Retinal pigment epithelial cell (primary cell): ENCODE measurements at regions not wholly inside any gene's neighbourhood (a gene's known extent, or its start where the extent isn't known, plus 50 kb on each side); places are given as distances from the start of the nearest gene placed in this dataset.

Source experiments
- DNase-seq: peaks from one replicate; pipeline ENCODE4 v3.0.0-alpha.2; 2010; ENCODE audit warnings: low read depth
- H3K4me3 ChIP-seq: 2 replicates; pipeline ENCODE4 v1.5.1; 2011; ENCODE audit warnings: mild to moderate bottlenecking, low read length, control low read depth, moderate library complexity
- TF ChIP-seq, protein P1 (sequence below): conservative IDR thresholded peaks from 2 replicates; pipeline ENCODE4 v1.5.1; 2011; ENCODE audit warnings: low read depth, low read length, control low read depth, inconsistent platforms

DNA sequence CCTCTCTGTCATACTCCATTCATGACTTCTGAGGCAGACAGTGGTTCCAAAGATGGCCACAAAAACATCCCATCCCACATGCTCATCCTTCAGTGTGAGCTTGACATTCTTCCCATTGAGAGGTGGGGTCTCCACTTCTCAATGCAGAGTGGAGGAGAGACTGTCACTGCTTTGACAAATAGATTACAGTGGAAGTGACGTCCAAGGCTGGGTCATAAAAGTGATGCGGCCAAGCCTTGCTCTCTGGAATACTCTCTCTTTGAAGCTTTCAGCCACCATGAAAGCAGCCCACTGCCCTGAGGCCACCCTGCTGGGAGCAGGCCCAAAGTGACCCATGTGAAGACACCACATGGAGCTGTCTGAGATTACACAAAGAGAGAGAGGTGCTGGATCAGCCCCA, 59.0 kb upstream of the DNAH5 start:
- no peak overlapping the region for H3K4me3 ChIP-seq
- TF ChIP-seq, protein P1, sequence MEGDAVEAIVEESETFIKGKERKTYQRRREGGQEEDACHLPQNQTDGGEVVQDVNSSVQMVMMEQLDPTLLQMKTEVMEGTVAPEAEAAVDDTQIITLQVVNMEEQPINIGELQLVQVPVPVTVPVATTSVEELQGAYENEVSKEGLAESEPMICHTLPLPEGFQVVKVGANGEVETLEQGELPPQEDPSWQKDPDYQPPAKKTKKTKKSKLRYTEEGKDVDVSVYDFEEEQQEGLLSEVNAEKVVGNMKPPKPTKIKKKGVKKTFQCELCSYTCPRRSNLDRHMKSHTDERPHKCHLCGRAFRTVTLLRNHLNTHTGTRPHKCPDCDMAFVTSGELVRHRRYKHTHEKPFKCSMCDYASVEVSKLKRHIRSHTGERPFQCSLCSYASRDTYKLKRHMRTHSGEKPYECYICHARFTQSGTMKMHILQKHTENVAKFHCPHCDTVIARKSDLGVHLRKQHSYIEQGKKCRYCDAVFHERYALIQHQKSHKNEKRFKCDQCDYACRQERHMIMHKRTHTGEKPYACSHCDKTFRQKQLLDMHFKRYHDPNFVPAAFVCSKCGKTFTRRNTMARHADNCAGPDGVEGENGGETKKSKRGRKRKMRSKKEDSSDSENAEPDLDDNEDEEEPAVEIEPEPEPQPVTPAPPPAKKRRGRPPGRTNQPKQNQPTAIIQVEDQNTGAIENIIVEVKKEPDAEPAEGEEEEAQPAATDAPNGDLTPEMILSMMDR: no peak

DNA sequence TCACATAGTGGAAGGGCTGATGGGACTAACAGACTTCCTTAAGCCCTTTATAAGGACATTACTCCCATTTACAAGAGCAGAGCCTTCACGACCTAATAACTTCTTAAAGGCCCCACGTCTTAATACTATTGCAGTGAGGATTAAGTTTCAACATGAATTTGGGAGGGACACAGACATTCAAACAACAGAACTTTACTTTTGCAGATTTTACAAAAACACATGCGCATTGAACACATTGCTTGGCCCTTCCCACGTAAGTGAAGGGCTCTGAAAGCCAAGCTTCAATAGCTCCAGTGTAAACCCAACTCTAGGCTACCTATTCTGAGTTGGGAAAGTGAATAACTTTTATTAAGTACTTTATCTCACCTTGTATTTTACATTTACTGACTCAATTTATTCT, 53.8 kb upstream of the DNAH5 start:
- DNase-seq: no peak
- no peak overlapping the region for H3K4me3 ChIP-seq
- TF ChIP-seq, protein P1: no peak

More for the DNA sequence above, 59.0 kb upstream of the DNAH5 start:
- DNase-seq: no peak

DNA sequence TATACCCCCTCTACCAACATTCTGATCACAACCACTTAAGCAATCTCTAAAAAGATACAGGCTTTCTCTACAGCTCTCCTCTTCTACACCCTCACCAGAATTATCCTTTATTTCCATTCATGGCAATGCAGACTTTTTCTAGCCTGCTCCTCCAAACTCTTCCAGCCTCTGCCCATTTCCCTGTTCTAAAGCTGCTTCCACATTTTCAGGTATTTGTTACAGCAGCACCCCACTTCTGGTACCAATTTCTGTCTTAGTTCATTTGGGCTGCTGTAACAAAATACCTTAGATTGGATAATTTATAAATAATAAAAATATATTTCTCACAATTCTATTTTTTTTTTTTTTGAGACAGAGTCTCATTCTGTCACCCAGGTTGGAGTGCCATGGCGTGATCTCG, 53.0 kb upstream of the DNAH5 start:
- TF ChIP-seq, protein P1: no peak
- H3K4me3 ChIP-seq: no peak overlapping the region
- DNase-seq: no peak

DNA sequence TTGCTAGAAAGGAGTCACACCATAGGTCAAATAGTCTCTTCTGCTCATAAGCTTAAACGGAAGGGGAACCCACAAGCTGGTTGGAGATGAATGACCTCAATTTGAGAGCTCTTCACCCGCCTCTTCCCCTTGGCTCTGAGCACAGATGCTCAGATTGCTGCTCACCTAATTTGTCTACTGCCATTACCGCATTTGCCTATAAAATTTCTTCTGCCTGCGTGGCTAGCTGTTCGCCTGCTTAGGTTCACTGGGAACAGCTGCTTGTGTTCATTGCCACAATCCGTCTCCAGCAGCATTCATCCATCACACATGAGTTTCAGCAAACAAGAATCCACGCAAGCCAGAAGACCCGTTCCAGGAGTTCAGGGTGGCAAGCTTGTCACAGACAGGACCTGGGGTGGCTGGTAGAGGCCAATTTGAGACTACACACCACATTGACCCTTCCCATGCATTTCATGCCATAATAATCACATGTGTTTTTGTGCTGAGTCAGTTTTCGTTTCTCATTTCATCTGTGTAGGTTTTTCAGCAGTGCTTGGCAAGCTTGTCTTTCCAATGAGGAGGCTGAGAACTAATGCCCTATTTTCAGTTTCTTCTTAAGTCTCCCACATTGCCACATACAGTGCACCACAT, 50.2 kb upstream of the DNAH5 start:
- TF ChIP-seq, protein P1: no peak
- H3K4me3 ChIP-seq: no peak overlapping the region
- DNase-seq: no peak
